Progenitor cell of endocrine pancreas (in vitro differentiated cells): ENCODE measurements at regions not wholly inside any gene's neighbourhood (a gene's known extent, or its start where the extent isn't known, plus 50 kb on each side); places are given as distances from the start of the nearest gene placed in this dataset.
A peak's percentile ranks its signal among the peaks of the same experiment; 100 is the strongest.

Experiments used
- DNase-seq: peaks from one replicate; pipeline ENCODE4 v3.0.0; 2021; ENCODE audit warnings: low spot score; ENCODE audit not compliant: unreplicated experiment
- H3K27ac Mint-ChIP-seq: 2 replicates; pipeline ENCODE4 v1.8.0; 2021; ENCODE audit warnings: mild to moderate bottlenecking, moderate library complexity, mixed read lengths
- H3K27me3 Mint-ChIP-seq: 2 replicates; pipeline ENCODE4 v1.8.0; 2021; ENCODE audit warnings: mixed read lengths
- H3K36me3 Mint-ChIP-seq: 2 replicates; pipeline ENCODE4 v1.8.0; 2022; ENCODE audit warnings: mixed read lengths; ENCODE audit not compliant: insufficient read depth
- H3K4me1 Mint-ChIP-seq: 2 replicates; pipeline ENCODE4 v1.8.0; 2021; ENCODE audit warnings: low read depth, mixed read lengths
- H3K4me3 Mint-ChIP-seq: 2 replicates; pipeline ENCODE4 v1.8.0; 2021; ENCODE audit warnings: low read depth, mild to moderate bottlenecking, moderate library complexity, mixed read lengths
- H3K9me3 Mint-ChIP-seq: 2 replicates; pipeline ENCODE4 v1.8.0; 2021; ENCODE audit warnings: low read depth, mixed read lengths
- TF ChIP-seq, protein P1 (sequence below): fragments of 200-600 bp; sonication (generic); IDR thresholded peaks from one replicate; pipeline ENCODE4 v1.5.0; 2021; ENCODE audit warnings: antibody characterized with exemption, mild to moderate bottlenecking; ENCODE audit not compliant: unreplicated experiment

DNA sequence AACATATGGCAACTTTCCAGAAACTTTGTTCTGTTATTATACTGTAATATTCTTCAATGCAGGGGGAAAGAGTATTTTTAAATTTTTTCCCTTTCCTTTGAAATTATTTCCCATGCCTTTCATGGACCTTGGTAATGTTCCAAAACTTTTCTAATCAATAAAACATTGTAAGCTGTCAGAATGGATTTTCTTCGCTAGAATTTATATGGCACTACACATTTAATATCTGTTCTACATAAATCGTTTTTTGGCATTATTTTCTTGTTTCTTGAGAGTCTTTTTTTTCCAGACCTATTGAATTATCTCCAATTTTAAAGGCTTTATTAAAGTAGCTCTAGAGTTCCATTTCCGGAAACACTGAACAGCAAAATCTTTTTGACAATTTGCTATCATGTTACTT is 249.0 kb downstream of the TMEM167A start:
- Mint-ChIP-seq H3K4me1 (no peaks in the 10 kb centered on the region), H3K27ac (no peak overlapping the region), H3K9me3 (no peaks in the 10 kb centered on the region), H3K36me3 (no peaks in the 10 kb centered on the region), H3K4me3 (no peak overlapping the region), H3K27me3 (no peaks in the 10 kb centered on the region)
- no peak for DNase-seq
- TF ChIP-seq, protein P1, sequence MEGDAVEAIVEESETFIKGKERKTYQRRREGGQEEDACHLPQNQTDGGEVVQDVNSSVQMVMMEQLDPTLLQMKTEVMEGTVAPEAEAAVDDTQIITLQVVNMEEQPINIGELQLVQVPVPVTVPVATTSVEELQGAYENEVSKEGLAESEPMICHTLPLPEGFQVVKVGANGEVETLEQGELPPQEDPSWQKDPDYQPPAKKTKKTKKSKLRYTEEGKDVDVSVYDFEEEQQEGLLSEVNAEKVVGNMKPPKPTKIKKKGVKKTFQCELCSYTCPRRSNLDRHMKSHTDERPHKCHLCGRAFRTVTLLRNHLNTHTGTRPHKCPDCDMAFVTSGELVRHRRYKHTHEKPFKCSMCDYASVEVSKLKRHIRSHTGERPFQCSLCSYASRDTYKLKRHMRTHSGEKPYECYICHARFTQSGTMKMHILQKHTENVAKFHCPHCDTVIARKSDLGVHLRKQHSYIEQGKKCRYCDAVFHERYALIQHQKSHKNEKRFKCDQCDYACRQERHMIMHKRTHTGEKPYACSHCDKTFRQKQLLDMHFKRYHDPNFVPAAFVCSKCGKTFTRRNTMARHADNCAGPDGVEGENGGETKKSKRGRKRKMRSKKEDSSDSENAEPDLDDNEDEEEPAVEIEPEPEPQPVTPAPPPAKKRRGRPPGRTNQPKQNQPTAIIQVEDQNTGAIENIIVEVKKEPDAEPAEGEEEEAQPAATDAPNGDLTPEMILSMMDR: no peak

GRCh38 chr5:82827651-82828050 is 249.5 kb downstream of the TMEM167A start:
- no peak overlapping the region for H3K27ac Mint-ChIP-seq
- H3K4me3 Mint-ChIP-seq: no peak overlapping the region
- no peaks in the 10 kb centered on the region for H3K27me3 Mint-ChIP-seq
- DNase-seq: no peak
- TF ChIP-seq, protein P1: no peak
- no peaks in the 10 kb centered on the region for H3K4me1 Mint-ChIP-seq
- peaks cover under 1% of the 10 kb centered on the region for H3K9me3 Mint-ChIP-seq
- no peaks in the 10 kb centered on the region for H3K36me3 Mint-ChIP-seq

- no peak overlapping the region for H3K27ac Mint-ChIP-seq
- TF ChIP-seq, protein P1: no peak
- no peaks in the 10 kb centered on the region for H3K36me3 Mint-ChIP-seq
- H3K4me1 Mint-ChIP-seq: peaks cover 12% of the 10 kb centered on the region
- no peak for DNase-seq
- H3K9me3 Mint-ChIP-seq: peaks cover 3% of the 10 kb centered on the region
- no peaks in the 10 kb centered on the region for H3K27me3 Mint-ChIP-seq
- no peak overlapping the region for H3K4me3 Mint-ChIP-seq
Observed at GRCh38 chr5:82822634-82822927, 254.6 kb downstream of the TMEM167A start.

GRCh38 chr5:82821846-82822633 is 255.2 kb downstream of the TMEM167A start:
- H3K36me3 Mint-ChIP-seq: no peaks in the 10 kb centered on the region
- peaks cover 12% of the 10 kb centered on the region for H3K4me1 Mint-ChIP-seq
- no peak for DNase-seq
- TF ChIP-seq, protein P1: no peak
- H3K9me3 Mint-ChIP-seq: peaks cover 3% of the 10 kb centered on the region
- peak overlapping the region; percentile 53 for H3K27ac Mint-ChIP-seq
- no peaks in the 10 kb centered on the region for H3K27me3 Mint-ChIP-seq
- no peak overlapping the region for H3K4me3 Mint-ChIP-seq

GRCh38 chr5:82820961-82821845 is 256.0 kb downstream of the TMEM167A start:
- no peak for DNase-seq
- H3K27me3 Mint-ChIP-seq: no peaks in the 10 kb centered on the region
- no peaks in the 10 kb centered on the region for H3K36me3 Mint-ChIP-seq
- TF ChIP-seq, protein P1: no peak
- peaks cover 3% of the 10 kb centered on the region for H3K9me3 Mint-ChIP-seq
- peak overlapping the region; percentile 53 for H3K27ac Mint-ChIP-seq
- no peak overlapping the region for H3K4me3 Mint-ChIP-seq
- H3K4me1 Mint-ChIP-seq: peaks cover 12% of the 10 kb centered on the region
